HCT116 (cell line): ENCODE measurements at regions not wholly inside any gene's neighbourhood (a gene's known extent, or its start where the extent isn't known, plus 50 kb on each side); places are given as distances from the start of the nearest gene placed in this dataset.
"Not testable (repeated sequence)": the region's sequence is repeated elsewhere in the genome, so short reads cannot be mapped to it uniquely, and the experiment has no call there.

Experiments
- CBX3 ChIP-seq: IDR thresholded peaks from 2 replicates; pipeline ENCODE4 v1.6.1; 2012; ENCODE audit warnings: low read depth
- CEBPB ChIP-seq: IDR thresholded peaks from 2 replicates; pipeline ENCODE4 v1.6.1; 2012; ENCODE audit warnings: low read depth
- ELF1 ChIP-seq: IDR thresholded peaks from 2 replicates; pipeline ENCODE4 v1.6.1; 2012; ENCODE audit warnings: low read depth, borderline replicate concordance
- EZH2phosphoT487 ChIP-seq: fragments of 200-600 bp; IDR thresholded peaks from 2 replicates; pipeline ENCODE4 v1.6.1; 2018; ENCODE audit warnings: antibody characterized with exemption, borderline replicate concordance
- JUND ChIP-seq: IDR thresholded peaks from 2 replicates; pipeline ENCODE4 v1.6.1; 2012
- POLR2A ChIP-seq: IDR thresholded peaks from 2 replicates; pipeline ENCODE4 v1.7.0; 2011; ENCODE audit warnings: borderline replicate concordance; ENCODE audit not compliant: insufficient read depth, insufficient read length; ENCODE audit errors: extremely low read depth
- RAD21 ChIP-seq: IDR thresholded peaks from 2 replicates; pipeline ENCODE4 v1.6.1; 2012; ENCODE audit warnings: low read depth, mild to moderate bottlenecking
- TF ChIP-seq, protein P1 (sequence below), 3 experiments: fragments of 200-600 bp in 1 of 3; sonication (generic) in 1 of 3; IDR thresholded peaks in 2 of 3; conservative IDR thresholded peaks in 1 of 3; 2 replicates each; pipeline ENCODE4 v1.5.1; 2012 to 2017; ENCODE audit warnings: low read depth in 2 of 3, low read length in 2 of 3, antibody characterized with exemption in 1 of 3, borderline replicate concordance in 1 of 3, control low read depth in 1 of 3, mild to moderate bottlenecking in 1 of 3, mixed read lengths in 1 of 3, mixed run types in 1 of 3, moderate library complexity in 1 of 3; ENCODE audit not compliant: insufficient read depth in 1 of 3

- not testable (repeated sequence) for TF ChIP-seq POLR2A, RAD21, JUND, CBX3, EZH2phosphoT487, CEBPB, ELF1
- TF ChIP-seq, protein P1, sequence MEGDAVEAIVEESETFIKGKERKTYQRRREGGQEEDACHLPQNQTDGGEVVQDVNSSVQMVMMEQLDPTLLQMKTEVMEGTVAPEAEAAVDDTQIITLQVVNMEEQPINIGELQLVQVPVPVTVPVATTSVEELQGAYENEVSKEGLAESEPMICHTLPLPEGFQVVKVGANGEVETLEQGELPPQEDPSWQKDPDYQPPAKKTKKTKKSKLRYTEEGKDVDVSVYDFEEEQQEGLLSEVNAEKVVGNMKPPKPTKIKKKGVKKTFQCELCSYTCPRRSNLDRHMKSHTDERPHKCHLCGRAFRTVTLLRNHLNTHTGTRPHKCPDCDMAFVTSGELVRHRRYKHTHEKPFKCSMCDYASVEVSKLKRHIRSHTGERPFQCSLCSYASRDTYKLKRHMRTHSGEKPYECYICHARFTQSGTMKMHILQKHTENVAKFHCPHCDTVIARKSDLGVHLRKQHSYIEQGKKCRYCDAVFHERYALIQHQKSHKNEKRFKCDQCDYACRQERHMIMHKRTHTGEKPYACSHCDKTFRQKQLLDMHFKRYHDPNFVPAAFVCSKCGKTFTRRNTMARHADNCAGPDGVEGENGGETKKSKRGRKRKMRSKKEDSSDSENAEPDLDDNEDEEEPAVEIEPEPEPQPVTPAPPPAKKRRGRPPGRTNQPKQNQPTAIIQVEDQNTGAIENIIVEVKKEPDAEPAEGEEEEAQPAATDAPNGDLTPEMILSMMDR (IDR thresholded peaks at IDR 0.05 in 2 of 3, conservative IDR thresholded peaks at IDR 0.05 in 1 of 3; ENCODE audit: borderline replicate concordance in 1 of 3, insufficient read depth in 1 of 3, low read depth in 2 of 3, low read length in 2 of 3), result not testable (repeated sequence)
Measured at GRCh38 chr16:29142506-29142905, 157.7 kb downstream of the LAT start.
